Activated effector memory CD4-positive, alpha-beta T cell treated with Interleukin-2 at 50 U/mL for 16 hours (primary cell): ENCODE measurements at regions not wholly inside any gene's neighbourhood (a gene's known extent, or its start where the extent isn't known, plus 50 kb on each side); places are given as distances from the start of the nearest gene placed in this dataset.
A peak's percentile ranks its signal among the peaks of the same experiment; 100 is the strongest.

ENCODE experiments used
- DNase-seq: peaks from one replicate; pipeline ENCODE4 v3.0.0-alpha.2; 2020

- DNase-seq: no peak
Measured at GRCh38 chr5:6806668-6807067, 93.4 kb downstream of the TENT4A start.

GRCh38 chr5:6808462-6808861 is 95.2 kb downstream of the TENT4A start:
- DNase-seq: no peak

- no peak for DNase-seq
Measured at GRCh38 chr5:6810641-6811405, 97.6 kb downstream of the TENT4A start.

DNA sequence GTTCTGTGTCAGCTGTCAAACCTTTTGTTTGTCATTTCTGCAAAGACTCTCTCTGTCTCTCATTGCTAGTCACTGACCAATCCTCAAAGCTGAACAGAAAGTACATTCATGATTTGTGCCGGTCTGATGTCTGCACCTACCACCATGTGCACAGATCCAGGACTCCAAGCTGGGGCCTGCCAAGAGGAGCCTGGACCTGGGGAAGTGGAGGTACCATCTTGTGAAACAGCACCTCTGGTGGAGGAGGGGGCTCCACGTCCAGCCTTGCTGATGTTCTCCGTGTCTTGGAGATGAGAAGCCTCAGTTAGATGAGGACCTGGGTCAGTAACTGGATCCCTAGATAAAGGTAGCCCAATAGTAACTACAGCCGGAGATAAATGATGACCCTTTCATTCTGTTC is 98.9 kb downstream of the TENT4A start:
- no peak for DNase-seq

- no peak for DNase-seq
Measured at GRCh38 chr5:6812800-6813731, 99.8 kb downstream of the TENT4A start.

GRCh38 chr5:6814816-6815215 is 101.6 kb downstream of the TENT4A start:
- DNase-seq: no peak

DNA sequence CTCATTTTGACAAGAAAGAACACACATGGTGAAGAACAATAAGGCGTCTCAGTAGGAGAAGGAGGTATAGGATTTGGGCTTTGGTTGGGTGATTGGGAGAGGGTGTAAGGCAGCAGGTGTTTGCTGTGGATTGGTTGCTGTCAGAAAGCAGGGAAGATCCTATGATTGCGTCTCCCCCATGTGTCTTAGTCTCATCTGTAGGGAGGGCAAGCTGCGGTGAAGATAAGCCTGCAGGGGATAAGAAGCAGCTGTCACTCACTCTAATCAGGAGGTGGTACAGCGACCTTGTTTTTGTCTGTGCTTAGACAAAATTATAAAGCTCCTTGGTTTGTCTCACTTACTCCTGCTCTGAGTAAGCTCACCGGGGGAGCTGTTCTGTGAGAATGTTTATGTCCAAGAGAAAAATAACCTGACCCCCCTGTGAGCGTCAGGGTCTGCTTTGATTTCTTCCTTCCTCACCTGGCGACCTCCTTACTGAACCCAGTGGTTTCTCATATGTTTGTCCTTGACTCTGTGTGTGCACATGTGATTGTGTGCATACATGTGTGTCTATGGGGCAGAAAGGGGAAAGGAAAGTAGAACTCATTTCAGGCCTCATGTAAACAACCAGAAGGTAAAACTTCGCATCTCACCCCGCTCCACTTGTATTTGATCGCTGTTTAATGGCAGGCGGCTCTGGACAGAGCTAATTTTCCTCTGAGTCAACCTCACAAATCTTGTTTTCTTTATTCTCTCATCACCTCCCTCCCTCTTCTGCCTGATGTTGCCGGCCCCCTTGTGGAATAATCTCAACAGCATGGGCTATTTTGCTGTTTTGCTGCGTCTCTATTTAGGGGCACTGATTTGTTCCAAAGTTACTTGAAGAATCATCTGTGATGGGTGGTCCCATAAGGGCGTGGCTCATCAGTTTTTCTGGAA is 105.6 kb downstream of the TENT4A start:
- no peak for DNase-seq

- no peak for DNase-seq
Measured at GRCh38 chr5:6819521-6819920, 106.3 kb downstream of the TENT4A start.

DNA sequence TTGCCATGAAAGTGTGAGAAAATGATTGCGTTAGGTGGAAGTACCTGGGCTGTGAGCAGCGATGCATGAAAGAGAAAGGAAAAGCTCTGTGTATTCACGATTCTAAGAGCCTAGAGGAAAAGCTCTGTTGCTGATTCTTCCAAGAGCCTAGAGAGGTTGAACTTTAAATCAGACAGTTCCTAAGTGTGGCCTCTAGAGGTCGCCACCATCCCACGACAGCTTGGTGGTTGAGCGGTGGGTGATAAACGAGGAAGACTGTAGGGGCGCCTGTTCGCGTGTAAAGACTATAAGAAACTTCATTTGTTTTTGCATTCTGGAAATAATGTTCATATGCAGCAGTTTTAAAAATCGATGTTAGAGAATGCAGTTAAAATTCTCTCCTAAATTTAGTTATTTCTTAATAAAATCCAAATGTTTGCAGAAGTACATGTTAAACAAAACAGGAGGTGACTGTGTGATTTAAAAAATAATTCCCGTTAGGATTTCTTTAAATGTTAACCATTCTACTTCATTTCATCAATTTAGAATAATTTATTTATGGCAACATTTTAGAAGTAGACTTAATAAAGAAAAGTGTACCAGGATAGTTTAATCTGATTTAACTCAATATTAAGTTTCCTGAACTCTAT is 107.7 kb downstream of the TENT4A start:
- DNase-seq: peak; percentile 18

- DNase-seq: no peak
Measured at GRCh38 chr5:6822068-6822467, 108.8 kb downstream of the TENT4A start.

- no peak for DNase-seq
Measured at GRCh38 chr5:6822556-6823343, 109.5 kb downstream of the TENT4A start.

- DNase-seq: no peak
Measured at GRCh38 chr5:6823996-6824395, 110.8 kb downstream of the TENT4A start.

DNA sequence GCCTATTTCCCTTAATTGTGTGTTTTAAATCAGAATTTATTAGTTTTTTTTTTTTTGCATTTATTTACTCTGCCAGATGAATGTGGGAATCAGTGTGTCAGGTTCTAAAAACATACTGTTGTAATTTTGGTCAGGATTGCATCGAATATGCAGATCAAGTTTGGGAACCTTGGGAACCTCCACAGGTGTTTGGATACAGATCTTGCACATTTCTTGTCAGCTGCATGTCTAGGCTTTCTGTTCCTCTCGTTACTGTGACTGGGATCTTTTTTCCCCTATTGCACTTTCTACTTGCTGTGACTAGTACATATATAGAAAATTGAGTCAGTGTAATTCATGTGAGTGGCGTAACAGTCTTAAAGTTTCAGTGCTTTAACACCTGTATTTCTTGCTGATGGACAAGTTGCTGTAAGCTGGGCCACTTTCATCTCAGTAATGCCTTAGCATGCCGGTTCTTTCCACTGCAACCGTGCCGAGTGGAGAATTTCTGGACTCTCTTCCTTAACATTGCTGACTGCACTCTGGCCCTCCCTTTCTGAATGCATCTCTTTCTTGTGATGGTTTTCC is 112.5 kb downstream of the TENT4A start:
- no peak for DNase-seq

GRCh38 chr5:6826756-6827155 is 113.5 kb downstream of the TENT4A start:
- no peak for DNase-seq

DNA sequence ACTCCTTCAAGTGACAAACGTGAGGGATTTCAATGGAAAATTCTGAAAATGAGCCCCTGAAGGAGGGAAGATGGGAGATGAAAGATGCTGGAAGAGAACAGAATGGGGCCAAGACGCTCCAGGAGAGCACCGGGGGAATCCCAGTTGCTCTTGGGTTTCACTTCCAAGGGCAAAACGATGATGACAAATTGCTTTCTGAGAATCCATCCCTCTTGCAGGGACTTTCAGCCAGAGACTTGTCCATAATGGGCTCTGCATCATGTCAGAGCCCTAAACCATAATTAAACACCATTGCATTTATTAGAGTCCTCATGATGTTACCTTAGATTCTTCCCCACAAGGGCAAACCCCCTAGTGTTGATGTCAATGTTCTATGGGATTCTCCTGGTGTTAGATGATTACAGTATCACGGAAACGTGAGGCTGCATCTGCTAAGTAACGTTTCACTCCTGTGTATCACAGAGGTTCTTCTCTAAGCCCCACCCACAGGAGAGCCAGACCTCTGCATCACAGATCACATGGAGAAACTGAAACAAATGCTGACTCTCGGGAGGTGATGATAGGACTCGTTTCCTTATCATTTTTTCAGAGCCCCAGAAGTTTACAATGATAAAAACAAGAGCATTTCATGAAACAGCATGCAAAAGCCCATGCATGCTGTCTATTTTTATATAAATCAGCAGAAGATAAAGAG is 114.4 kb downstream of the TENT4A start:
- DNase-seq: peak; percentile 13

GRCh38 chr5:6829150-6829784 is 116.0 kb downstream of the TENT4A start:
- peak; percentile 5 for DNase-seq

GRCh38 chr5:6830643-6831239 is 117.5 kb downstream of the TENT4A start:
- DNase-seq: no peak

DNA sequence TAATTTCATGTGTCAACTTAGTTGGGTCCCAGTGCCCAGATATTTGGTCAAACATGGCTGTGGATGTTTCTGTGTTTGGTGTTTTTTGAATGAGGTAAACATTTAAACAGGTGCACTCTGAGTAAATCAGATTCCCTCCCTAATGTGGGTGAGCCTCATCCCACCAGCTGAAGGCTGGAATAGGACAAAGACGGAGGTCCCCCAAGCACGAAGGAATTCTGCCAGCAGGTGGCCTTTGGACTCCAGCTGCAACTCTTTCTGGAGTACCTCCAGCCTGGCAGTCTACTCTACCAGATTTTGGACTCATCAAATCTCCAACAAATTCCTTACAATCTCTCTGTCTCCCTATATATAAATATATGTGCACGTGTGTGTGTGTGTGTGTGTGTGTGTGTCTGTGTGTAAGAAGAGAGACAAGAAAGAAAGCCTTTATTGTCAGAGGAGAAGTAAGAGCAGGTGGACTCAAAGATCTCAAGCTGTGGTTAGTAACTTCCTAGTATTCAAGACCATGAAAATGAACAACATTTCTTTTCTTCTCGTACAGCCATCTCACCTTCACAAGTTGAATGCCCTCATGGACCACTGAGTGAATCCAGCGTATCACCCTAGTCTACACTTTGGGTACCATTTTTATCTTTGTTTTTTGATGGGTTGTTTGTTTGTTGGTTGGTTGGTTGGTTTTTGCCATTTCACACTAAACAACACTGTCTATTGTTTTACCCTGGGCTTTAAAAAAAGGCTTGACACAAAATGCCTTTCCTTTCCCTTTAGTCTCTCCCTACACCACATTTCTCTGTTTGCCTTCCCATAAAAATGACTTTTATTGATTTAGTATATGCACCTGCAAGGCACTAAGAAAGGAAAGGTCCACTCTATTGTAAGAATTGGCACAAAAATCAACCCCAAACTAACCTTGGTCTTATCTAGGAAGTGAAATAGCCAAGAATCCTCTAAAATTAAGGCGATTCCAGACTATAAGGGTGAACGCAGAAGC is 118.7 kb downstream of the TENT4A start:
- no peak for DNase-seq
